Ishikawa (cell line): ENCODE measurements at regions not wholly inside any gene's neighbourhood (a gene's known extent, or its start where the extent isn't known, plus 50 kb on each side); places are given as distances from the start of the nearest gene placed in this dataset.

Experiments
- CEBPB ChIP-seq: IDR thresholded peaks from 2 replicates; pipeline ENCODE4 v1.6.1; 2012
- CREB1 ChIP-seq: IDR thresholded peaks from 2 replicates; pipeline ENCODE4 v1.6.1; 2012; ENCODE audit warnings: low read depth
- EGR1 ChIP-seq: IDR thresholded peaks from 2 replicates; pipeline ENCODE4 v1.6.1; 2012
- EP300 ChIP-seq: IDR thresholded peaks from 2 replicates; pipeline ENCODE4 v1.6.1; 2012; ENCODE audit warnings: borderline replicate concordance
- FOXM1 ChIP-seq: IDR thresholded peaks from 2 replicates; pipeline ENCODE4 v1.6.1; 2012; ENCODE audit warnings: low read depth, borderline replicate concordance
- MAX ChIP-seq: IDR thresholded peaks from 2 replicates; pipeline ENCODE4 v1.6.1; 2012
- NFIC ChIP-seq: IDR thresholded peaks from 2 replicates; pipeline ENCODE4 v1.6.1; 2012
- RAD21 ChIP-seq: IDR thresholded peaks from 2 replicates; pipeline ENCODE4 v1.6.1; 2012; ENCODE audit warnings: low read depth
- TAF1 ChIP-seq: IDR thresholded peaks from 2 replicates; pipeline ENCODE4 v1.6.1; 2012; ENCODE audit warnings: low read depth, mild to moderate bottlenecking
- TCF12 ChIP-seq: IDR thresholded peaks from 2 replicates; pipeline ENCODE4 v1.6.1; 2012; ENCODE audit warnings: low read depth
- TEAD4 ChIP-seq: IDR thresholded peaks from 2 replicates; pipeline ENCODE4 v1.6.1; 2012
- YY1 ChIP-seq: IDR thresholded peaks from 2 replicates; pipeline ENCODE4 v1.6.1; 2012; ENCODE audit warnings: low read depth
- ZBTB7A ChIP-seq: IDR thresholded peaks from 2 replicates; pipeline ENCODE4 v1.6.1; 2012; ENCODE audit warnings: low read depth
- TF ChIP-seq, protein P1 (sequence below): IDR thresholded peaks from 2 replicates; pipeline ENCODE4 v1.6.1; 2012
- TF ChIP-seq, protein P2 (sequence below): IDR thresholded peaks from 2 replicates; pipeline ENCODE4 v1.6.1; 2012; ENCODE audit warnings: low read depth, mild to moderate bottlenecking

DNA sequence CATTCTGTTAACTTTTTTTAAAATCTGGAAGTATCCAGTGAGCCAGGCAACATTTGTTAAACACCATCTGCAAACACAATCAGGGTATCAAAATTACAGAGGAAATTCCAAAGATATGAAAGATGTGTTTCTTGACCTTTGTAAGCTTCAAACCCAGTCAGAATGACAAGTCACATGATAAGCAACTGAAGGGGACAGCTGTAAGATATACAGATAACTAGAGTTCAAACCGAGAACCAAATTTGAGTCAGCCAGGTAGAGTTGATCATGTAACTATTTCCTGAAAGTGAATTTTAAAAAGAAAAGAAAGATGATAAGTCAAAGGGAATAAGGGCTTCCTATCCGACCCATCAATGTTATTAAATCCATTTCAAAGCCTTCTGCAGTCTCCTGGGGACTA, 196.2 kb downstream of the DEPDC1B start:
- TF ChIP-seq, protein P1, sequence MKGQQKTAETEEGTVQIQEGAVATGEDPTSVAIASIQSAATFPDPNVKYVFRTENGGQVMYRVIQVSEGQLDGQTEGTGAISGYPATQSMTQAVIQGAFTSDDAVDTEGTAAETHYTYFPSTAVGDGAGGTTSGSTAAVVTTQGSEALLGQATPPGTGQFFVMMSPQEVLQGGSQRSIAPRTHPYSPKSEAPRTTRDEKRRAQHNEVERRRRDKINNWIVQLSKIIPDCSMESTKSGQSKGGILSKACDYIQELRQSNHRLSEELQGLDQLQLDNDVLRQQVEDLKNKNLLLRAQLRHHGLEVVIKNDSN, result no peak
- no peak for TF ChIP-seq EGR1

GRCh38 chr5:60497706-60498500, 202.1 kb downstream of the DEPDC1B start:
- TF ChIP-seq, protein P2, sequence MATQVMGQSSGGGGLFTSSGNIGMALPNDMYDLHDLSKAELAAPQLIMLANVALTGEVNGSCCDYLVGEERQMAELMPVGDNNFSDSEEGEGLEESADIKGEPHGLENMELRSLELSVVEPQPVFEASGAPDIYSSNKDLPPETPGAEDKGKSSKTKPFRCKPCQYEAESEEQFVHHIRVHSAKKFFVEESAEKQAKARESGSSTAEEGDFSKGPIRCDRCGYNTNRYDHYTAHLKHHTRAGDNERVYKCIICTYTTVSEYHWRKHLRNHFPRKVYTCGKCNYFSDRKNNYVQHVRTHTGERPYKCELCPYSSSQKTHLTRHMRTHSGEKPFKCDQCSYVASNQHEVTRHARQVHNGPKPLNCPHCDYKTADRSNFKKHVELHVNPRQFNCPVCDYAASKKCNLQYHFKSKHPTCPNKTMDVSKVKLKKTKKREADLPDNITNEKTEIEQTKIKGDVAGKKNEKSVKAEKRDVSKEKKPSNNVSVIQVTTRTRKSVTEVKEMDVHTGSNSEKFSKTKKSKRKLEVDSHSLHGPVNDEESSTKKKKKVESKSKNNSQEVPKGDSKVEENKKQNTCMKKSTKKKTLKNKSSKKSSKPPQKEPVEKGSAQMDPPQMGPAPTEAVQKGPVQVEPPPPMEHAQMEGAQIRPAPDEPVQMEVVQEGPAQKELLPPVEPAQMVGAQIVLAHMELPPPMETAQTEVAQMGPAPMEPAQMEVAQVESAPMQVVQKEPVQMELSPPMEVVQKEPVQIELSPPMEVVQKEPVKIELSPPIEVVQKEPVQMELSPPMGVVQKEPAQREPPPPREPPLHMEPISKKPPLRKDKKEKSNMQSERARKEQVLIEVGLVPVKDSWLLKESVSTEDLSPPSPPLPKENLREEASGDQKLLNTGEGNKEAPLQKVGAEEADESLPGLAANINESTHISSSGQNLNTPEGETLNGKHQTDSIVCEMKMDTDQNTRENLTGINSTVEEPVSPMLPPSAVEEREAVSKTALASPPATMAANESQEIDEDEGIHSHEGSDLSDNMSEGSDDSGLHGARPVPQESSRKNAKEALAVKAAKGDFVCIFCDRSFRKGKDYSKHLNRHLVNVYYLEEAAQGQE, result no peak
- no peak for TF ChIP-seq MAX
- TF ChIP-seq FOXM1, result no peak
- TF ChIP-seq ZBTB7A, result no peak
- TF ChIP-seq TEAD4, result no peak
- TF ChIP-seq TAF1, result no peak
- no peak for TF ChIP-seq NFIC
- TF ChIP-seq YY1, result no peak
- TF ChIP-seq TCF12, result no peak
- TF ChIP-seq CEBPB, result no peak
- TF ChIP-seq, protein P1, result no peak
- no peak for TF ChIP-seq EGR1
- no peak for TF ChIP-seq EP300

- TF ChIP-seq TAF1, result no peak
- TF ChIP-seq TEAD4, result no peak
- no peak for TF ChIP-seq MAX
- TF ChIP-seq EGR1, result no peak
- TF ChIP-seq, protein P1, result no peak
- TF ChIP-seq FOXM1, result no peak
- no peak for TF ChIP-seq CREB1
- no peak for TF ChIP-seq RAD21
- no peak for TF ChIP-seq CEBPB
Measured at GRCh38 chr5:60495644-60496520, 204.1 kb downstream of the DEPDC1B start.

- TF ChIP-seq FOXM1, result no peak
- no peak for TF ChIP-seq CEBPB
- no peak for TF ChIP-seq ZBTB7A
- TF ChIP-seq TAF1, result no peak
- TF ChIP-seq, protein P2, result no peak
- no peak for TF ChIP-seq NFIC
- TF ChIP-seq, protein P1, result no peak
- TF ChIP-seq CREB1, result no peak
Measured at GRCh38 chr5:60494635-60495034, 205.3 kb downstream of the DEPDC1B start.

- TF ChIP-seq EP300 (no peak), EGR1 (no peak), TCF12 (no peak), TEAD4 (no peak), CEBPB (no peak), MAX (no peak), RAD21 (no peak), TAF1 (no peak), CREB1 (no peak), FOXM1 (no peak)
- TF ChIP-seq, protein P1, result no peak
- TF ChIP-seq, protein P2, result no peak
Measured at GRCh38 chr5:60494144-60494543, 205.8 kb downstream of the DEPDC1B start.
